Loucy (cell line): ENCODE measurements at regions not wholly inside any gene's neighbourhood (a gene's known extent, or its start where the extent isn't known, plus 50 kb on each side); places are given as distances from the start of the nearest gene placed in this dataset.

Experiments
- CTCF ChIP-seq: fragments of 200-600 bp; sonication (generic); conservative IDR thresholded peaks from 2 replicates; pipeline ENCODE4 v1.5.1; 2014; ENCODE audit warnings: mild to moderate bottlenecking, antibody characterized with exemption, low read length
- EZH2phosphoT487 ChIP-seq: fragments of 200-600 bp; IDR thresholded peaks from 2 replicates; pipeline ENCODE4 v1.6.1; 2018; ENCODE audit warnings: antibody characterized with exemption, mild to moderate bottlenecking, moderate library complexity, borderline replicate concordance

GRCh38 chr11:38788561-38788960, 2190.5 kb upstream of the RAG2 start:
- no peak for TF ChIP-seq CTCF
- TF ChIP-seq EZH2phosphoT487: no peak
